ENCODE measurements at regions not wholly inside any gene's neighbourhood (a gene's known extent, or its start where the extent isn't known, plus 50 kb on each side); places are given as distances from the start of the nearest gene placed in this dataset.

DNA sequence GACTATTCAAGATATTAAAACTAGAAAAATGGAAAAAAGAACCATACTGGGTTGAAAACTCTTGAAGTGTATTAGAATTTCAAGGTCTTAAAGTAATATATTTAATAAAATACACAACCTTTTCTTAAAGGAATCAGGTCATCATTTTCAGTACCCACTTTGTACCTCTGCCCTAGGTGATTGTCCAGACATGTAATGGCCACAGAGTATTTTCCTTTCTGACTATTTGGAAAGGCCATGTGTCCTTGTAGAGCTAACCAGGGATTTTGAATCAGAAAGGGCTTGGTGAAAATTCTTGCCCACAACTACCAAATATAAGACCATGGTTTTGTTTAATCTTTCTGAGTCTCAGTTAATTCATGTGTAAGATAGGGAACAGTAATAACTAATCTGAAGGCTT lies 91.4 kb upstream of the MLIP start:
- Histone ChIP-seq H3K27ac (ENCODE audit: low read depth in 1 of 2, low read length in 2 of 2) (no peak overlapping the region), H3K4me1 (ENCODE audit: control insufficient read depth in 4 of 4, insufficient read depth in 4 of 4, low read length in 3 of 4) (peaks cover 0 to 25% (median 14%) of the 10 kb centered on the region in 4 donors), H3K27me3 (ENCODE audit: control insufficient read depth in 4 of 4, insufficient read depth in 4 of 4, low read length in 3 of 4) (no peaks in the 10 kb centered on the region), H3K9ac (ENCODE audit: low read depth in 1 of 2, low read length in 2 of 2) (no peak overlapping the region), H3K9me3 (ENCODE audit: control insufficient read depth in 4 of 4, low read length in 3 of 4) (no peaks in the 10 kb centered on the region), H3K4me3 (ENCODE audit: low read depth in 1 of 3, low read length in 3 of 3) (no peak overlapping the region), H3K36me3 (ENCODE audit: control insufficient read depth in 4 of 4, insufficient read depth in 3 of 4, low read depth in 1 of 4, low read length in 3 of 4) (no peaks in the 10 kb centered on the region)
- no peak for DNase-seq (ENCODE audit: low spot score)
- no peak for TF ChIP-seq EGR1 (IDR thresholded peaks at IDR 0.05; ENCODE audit: low read depth in 2 of 2)
- no peak for TF ChIP-seq ZBTB33 (IDR thresholded peaks at IDR 0.05)
- TF ChIP-seq MAX (IDR thresholded peaks at IDR 0.05): no peak
- TF ChIP-seq ATF3 (IDR thresholded peaks at IDR 0.05): no peak
- TF ChIP-seq HNF4G (IDR thresholded peaks at IDR 0.05): no peak
- TF ChIP-seq, protein P1, sequence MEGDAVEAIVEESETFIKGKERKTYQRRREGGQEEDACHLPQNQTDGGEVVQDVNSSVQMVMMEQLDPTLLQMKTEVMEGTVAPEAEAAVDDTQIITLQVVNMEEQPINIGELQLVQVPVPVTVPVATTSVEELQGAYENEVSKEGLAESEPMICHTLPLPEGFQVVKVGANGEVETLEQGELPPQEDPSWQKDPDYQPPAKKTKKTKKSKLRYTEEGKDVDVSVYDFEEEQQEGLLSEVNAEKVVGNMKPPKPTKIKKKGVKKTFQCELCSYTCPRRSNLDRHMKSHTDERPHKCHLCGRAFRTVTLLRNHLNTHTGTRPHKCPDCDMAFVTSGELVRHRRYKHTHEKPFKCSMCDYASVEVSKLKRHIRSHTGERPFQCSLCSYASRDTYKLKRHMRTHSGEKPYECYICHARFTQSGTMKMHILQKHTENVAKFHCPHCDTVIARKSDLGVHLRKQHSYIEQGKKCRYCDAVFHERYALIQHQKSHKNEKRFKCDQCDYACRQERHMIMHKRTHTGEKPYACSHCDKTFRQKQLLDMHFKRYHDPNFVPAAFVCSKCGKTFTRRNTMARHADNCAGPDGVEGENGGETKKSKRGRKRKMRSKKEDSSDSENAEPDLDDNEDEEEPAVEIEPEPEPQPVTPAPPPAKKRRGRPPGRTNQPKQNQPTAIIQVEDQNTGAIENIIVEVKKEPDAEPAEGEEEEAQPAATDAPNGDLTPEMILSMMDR (IDR thresholded peaks at IDR 0.05; ENCODE audit: low read depth, low read length, missing input control): no peak
- TF ChIP-seq HNF4A (conservative IDR thresholded peaks at IDR 0.05): no peak
- TF ChIP-seq, protein P2, sequence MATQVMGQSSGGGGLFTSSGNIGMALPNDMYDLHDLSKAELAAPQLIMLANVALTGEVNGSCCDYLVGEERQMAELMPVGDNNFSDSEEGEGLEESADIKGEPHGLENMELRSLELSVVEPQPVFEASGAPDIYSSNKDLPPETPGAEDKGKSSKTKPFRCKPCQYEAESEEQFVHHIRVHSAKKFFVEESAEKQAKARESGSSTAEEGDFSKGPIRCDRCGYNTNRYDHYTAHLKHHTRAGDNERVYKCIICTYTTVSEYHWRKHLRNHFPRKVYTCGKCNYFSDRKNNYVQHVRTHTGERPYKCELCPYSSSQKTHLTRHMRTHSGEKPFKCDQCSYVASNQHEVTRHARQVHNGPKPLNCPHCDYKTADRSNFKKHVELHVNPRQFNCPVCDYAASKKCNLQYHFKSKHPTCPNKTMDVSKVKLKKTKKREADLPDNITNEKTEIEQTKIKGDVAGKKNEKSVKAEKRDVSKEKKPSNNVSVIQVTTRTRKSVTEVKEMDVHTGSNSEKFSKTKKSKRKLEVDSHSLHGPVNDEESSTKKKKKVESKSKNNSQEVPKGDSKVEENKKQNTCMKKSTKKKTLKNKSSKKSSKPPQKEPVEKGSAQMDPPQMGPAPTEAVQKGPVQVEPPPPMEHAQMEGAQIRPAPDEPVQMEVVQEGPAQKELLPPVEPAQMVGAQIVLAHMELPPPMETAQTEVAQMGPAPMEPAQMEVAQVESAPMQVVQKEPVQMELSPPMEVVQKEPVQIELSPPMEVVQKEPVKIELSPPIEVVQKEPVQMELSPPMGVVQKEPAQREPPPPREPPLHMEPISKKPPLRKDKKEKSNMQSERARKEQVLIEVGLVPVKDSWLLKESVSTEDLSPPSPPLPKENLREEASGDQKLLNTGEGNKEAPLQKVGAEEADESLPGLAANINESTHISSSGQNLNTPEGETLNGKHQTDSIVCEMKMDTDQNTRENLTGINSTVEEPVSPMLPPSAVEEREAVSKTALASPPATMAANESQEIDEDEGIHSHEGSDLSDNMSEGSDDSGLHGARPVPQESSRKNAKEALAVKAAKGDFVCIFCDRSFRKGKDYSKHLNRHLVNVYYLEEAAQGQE (IDR thresholded peaks at IDR 0.05): no peak
- no peak for TF ChIP-seq RXRA (IDR thresholded peaks at IDR 0.05)
- TF ChIP-seq YY1 (IDR thresholded peaks at IDR 0.05): no peak
- no peak for TF ChIP-seq RAD21 (IDR thresholded peaks at IDR 0.05)
- no peak for TF ChIP-seq JUND (IDR thresholded peaks at IDR 0.05)
- TF ChIP-seq FOXA1 (IDR thresholded peaks at IDR 0.05): no peak
- no peak for TF ChIP-seq SP1 (IDR thresholded peaks at IDR 0.05)
- TF ChIP-seq TAF1 (conservative IDR thresholded peaks at IDR 0.05): no peak
- TF ChIP-seq GABPA (IDR thresholded peaks at IDR 0.05 in 1 of 2, conservative IDR thresholded peaks at IDR 0.05 in 1 of 2): no peak

GRCh38 chr6:54020334-54020733 lies 90.9 kb upstream of the MLIP start:
- Histone ChIP-seq H3K4me3 (ENCODE audit: low read depth in 1 of 3, low read length in 3 of 3) (no peak overlapping the region), H3K27ac (ENCODE audit: low read depth in 1 of 2, low read length in 2 of 2) (peak overlapping the region in 1 of 2 donors; percentile 19), H3K36me3 (ENCODE audit: control insufficient read depth in 4 of 4, insufficient read depth in 3 of 4, low read depth in 1 of 4, low read length in 3 of 4) (no peaks in the 10 kb centered on the region), H3K9me3 (ENCODE audit: control insufficient read depth in 4 of 4, low read length in 3 of 4) (no peaks in the 10 kb centered on the region), H3K4me1 (ENCODE audit: control insufficient read depth in 4 of 4, insufficient read depth in 4 of 4, low read length in 3 of 4) (peaks cover 0 to 25% (median 14%) of the 10 kb centered on the region in 4 donors), H3K9ac (ENCODE audit: low read depth in 1 of 2, low read length in 2 of 2) (no peak overlapping the region), H3K27me3 (ENCODE audit: control insufficient read depth in 4 of 4, insufficient read depth in 4 of 4, low read length in 3 of 4) (no peaks in the 10 kb centered on the region)
- TF ChIP-seq GABPA (IDR thresholded peaks at IDR 0.05 in 1 of 2, conservative IDR thresholded peaks at IDR 0.05 in 1 of 2) (no peak), FOXA2 (IDR thresholded peaks at IDR 0.05) (peak; percentile 33), RXRA (IDR thresholded peaks at IDR 0.05) (peak in 1 of 2 donors; percentile 11), MAX (IDR thresholded peaks at IDR 0.05) (peak; percentile 25), RAD21 (IDR thresholded peaks at IDR 0.05) (peak in 1 of 2 donors; percentile 12), FOXA1 (IDR thresholded peaks at IDR 0.05) (no peak), HNF4A (conservative IDR thresholded peaks at IDR 0.05) (peak; percentile 39 to 41)
- TF ChIP-seq, protein P1 (IDR thresholded peaks at IDR 0.05; ENCODE audit: low read depth, low read length, missing input control): no peak
- 17% methylated on average over 3 of the region's 3 CpGs for WGBS
- no peak for DNase-seq (ENCODE audit: low spot score)
